GM12878 (cell line): ENCODE measurements at regions not wholly inside any gene's neighbourhood (a gene's known extent, or its start where the extent isn't known, plus 50 kb on each side); places are given as distances from the start of the nearest gene placed in this dataset.

Experiments used
- CHD4 ChIP-seq: fragments of 200-600 bp; sonication (generic); IDR thresholded peaks from 2 replicates; pipeline ENCODE4 v1.6.1; 2016; ENCODE audit warnings: mild to moderate bottlenecking
- EZH2 ChIP-seq: IDR thresholded peaks from 2 replicates; pipeline ENCODE4 v1.6.1; 2012; ENCODE audit warnings: low read depth, mild to moderate bottlenecking, control low read depth, inconsistent platforms, low read length, borderline replicate concordance; ENCODE audit not compliant: control insufficient read depth
- JUND ChIP-seq: IDR thresholded peaks from 2 replicates; pipeline ENCODE4 v1.6.1; 2012; ENCODE audit warnings: low read depth, mild to moderate bottlenecking, low read length, improper control_type of control experiment, moderate library complexity
- POLR2AphosphoS5 ChIP-seq: IDR thresholded peaks from 2 replicates; pipeline ENCODE4 v1.6.1; 2011; ENCODE audit warnings: mild to moderate bottlenecking, low read length, inconsistent platforms
- ZNF384 ChIP-seq: IDR thresholded peaks from 2 replicates; pipeline ENCODE4 v1.6.1; 2012; ENCODE audit warnings: low read depth, mild to moderate bottlenecking, low read length, improper control_type of control experiment, borderline replicate concordance
- TF ChIP-seq, protein P1 (sequence below), 3 experiments: IDR thresholded peaks in 2 of 3; conservative IDR thresholded peaks in 1 of 3; 2 replicates each; pipeline ENCODE4 v1.5.1; 2011; ENCODE audit warnings: low read depth in 3 of 3, low read length in 3 of 3, mild to moderate bottlenecking in 3 of 3, control low read depth in 2 of 3, moderate library complexity in 2 of 3, inconsistent platforms in 1 of 3, mixed read lengths in 1 of 3; ENCODE audit not compliant: control insufficient read depth in 2 of 3, insufficient read depth in 1 of 3; ENCODE audit errors: extremely low read depth in 1 of 3

DNA sequence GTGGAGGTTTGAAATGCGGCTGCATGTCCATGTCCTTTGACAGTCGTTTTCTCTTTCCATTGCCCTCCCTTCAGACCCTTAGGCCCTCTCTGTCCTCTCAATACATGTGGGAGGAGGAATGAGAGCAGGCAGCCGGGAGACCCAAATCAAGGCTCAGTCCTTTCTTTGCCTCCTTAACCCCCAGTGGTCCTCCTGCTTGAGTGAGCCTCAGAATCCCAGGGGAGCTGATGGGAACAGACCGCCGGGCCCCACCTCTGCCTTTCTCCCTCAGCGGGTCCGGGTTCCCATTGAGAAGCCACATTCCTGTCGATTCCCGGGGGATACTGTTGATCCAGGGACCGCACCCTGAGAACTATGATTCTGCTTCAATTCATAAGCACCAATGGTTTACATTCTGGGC is 77.9 kb upstream of the RFLNA start:
- TF ChIP-seq, protein P1, sequence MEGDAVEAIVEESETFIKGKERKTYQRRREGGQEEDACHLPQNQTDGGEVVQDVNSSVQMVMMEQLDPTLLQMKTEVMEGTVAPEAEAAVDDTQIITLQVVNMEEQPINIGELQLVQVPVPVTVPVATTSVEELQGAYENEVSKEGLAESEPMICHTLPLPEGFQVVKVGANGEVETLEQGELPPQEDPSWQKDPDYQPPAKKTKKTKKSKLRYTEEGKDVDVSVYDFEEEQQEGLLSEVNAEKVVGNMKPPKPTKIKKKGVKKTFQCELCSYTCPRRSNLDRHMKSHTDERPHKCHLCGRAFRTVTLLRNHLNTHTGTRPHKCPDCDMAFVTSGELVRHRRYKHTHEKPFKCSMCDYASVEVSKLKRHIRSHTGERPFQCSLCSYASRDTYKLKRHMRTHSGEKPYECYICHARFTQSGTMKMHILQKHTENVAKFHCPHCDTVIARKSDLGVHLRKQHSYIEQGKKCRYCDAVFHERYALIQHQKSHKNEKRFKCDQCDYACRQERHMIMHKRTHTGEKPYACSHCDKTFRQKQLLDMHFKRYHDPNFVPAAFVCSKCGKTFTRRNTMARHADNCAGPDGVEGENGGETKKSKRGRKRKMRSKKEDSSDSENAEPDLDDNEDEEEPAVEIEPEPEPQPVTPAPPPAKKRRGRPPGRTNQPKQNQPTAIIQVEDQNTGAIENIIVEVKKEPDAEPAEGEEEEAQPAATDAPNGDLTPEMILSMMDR (IDR thresholded peaks at IDR 0.05 in 2 of 3, conservative IDR thresholded peaks at IDR 0.05 in 1 of 3; ENCODE audit: control insufficient read depth in 2 of 3, extremely low read depth in 1 of 3, insufficient read depth in 1 of 3, low read depth in 3 of 3, low read length in 3 of 3) = no peak
- TF ChIP-seq ZNF384 = no peak
- no peak for TF ChIP-seq JUND
- TF ChIP-seq EZH2 = no peak
- TF ChIP-seq POLR2AphosphoS5 = no peak
- no peak for TF ChIP-seq CHD4
